ENCODE measurements at regions not wholly inside any gene's neighbourhood (a gene's known extent, or its start where the extent isn't known, plus 50 kb on each side); places are given as distances from the start of the nearest gene placed in this dataset.

DNA sequence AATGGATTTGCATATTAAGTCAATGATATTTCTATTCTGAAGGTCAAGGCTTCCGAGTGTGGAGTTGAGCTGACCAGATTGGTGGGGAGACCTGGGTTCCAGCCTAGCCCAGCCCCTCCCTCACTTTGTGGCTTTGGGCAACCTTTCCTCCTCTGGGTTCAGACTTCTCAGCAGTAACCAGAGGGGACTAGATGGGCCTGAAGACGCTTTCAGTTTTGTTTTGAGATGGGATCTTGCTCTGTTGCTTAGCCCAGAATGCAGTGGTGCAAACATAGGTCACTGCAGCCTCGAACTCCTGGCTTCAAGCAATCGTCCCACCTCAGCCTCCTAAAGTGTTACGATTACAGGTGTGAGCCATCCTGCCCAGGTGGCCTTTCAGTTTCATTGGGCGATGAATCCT lies 68.1 kb upstream of the LEP start:
- ATAC-seq: no peak
- WGBS (ENCODE audit: insufficient coverage): 75% methylated on average over 6 of the region's 6 CpGs
- peaks cover 43 to 63% of the 10 kb centered on the region in 2 donors for H3K27me3 Mint-ChIP-seq (ENCODE audit: low read depth in 2 of 2)

DNA sequence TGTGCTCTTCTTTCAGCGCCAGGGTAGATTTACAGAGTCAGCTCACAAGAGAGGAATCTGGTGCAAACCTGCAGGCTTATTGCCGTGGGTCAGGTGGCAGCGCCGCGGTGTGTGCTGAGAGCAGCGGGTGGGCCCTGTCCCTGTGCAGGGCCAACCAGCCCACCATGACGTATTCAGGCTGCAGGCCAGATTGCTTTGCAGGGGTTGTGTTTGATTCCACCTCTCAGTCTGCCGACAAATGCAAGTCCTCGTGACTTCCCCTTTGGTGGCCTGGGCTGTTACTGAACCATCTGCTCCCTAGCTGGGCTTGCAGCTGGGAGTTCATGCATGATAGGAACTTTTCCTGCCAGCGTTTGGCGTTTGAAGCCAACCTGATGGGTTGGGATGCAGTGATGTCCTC lies 66.7 kb upstream of the LEP start:
- H3K9me3 ChIP-seq (ENCODE audit: control insufficient read depth, insufficient read depth, low read length): no peaks in the 10 kb centered on the region
- Mint-ChIP-seq H3K27ac (no peak overlapping the region), H3K9me3 (no peaks in the 10 kb centered on the region), H3K36me3 (no peaks in the 10 kb centered on the region), H3K27me3 (ENCODE audit: low read depth in 2 of 2) (peaks cover 35 to 53% of the 10 kb centered on the region in 2 donors), H3K4me1 (no peaks in the 10 kb centered on the region), H3K4me3 (no peak overlapping the region)
- intact Hi-C loops (cut with micrococcal nuclease): no loop called here
- H3K27me3 ChIP-seq (ENCODE audit: control insufficient read depth, insufficient read depth, low read length): peaks cover 5% of the 10 kb centered on the region
- TF ChIP-seq, protein P1, sequence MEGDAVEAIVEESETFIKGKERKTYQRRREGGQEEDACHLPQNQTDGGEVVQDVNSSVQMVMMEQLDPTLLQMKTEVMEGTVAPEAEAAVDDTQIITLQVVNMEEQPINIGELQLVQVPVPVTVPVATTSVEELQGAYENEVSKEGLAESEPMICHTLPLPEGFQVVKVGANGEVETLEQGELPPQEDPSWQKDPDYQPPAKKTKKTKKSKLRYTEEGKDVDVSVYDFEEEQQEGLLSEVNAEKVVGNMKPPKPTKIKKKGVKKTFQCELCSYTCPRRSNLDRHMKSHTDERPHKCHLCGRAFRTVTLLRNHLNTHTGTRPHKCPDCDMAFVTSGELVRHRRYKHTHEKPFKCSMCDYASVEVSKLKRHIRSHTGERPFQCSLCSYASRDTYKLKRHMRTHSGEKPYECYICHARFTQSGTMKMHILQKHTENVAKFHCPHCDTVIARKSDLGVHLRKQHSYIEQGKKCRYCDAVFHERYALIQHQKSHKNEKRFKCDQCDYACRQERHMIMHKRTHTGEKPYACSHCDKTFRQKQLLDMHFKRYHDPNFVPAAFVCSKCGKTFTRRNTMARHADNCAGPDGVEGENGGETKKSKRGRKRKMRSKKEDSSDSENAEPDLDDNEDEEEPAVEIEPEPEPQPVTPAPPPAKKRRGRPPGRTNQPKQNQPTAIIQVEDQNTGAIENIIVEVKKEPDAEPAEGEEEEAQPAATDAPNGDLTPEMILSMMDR (IDR thresholded peaks at IDR 0.05): no peak
- WGBS (ENCODE audit: insufficient coverage): 67% methylated on average over 11 of the region's 11 CpGs
- ATAC-seq (no peak), DNase-seq (no peak)
- no peak overlapping the region for H3K4me3 ChIP-seq (ENCODE audit: low read length)
- no peaks in the 10 kb centered on the region for H3K36me3 ChIP-seq (ENCODE audit: control insufficient read depth, insufficient read depth, low read length)
- H3K27ac ChIP-seq (ENCODE audit: low read length): no peak overlapping the region
- H3K4me1 ChIP-seq (ENCODE audit: control insufficient read depth, insufficient read depth, low read length): no peaks in the 10 kb centered on the region

More for the DNA sequence above, 68.1 kb upstream of the LEP start:
- Mint-ChIP-seq H3K27ac (no peak overlapping the region), H3K4me3 (no peak overlapping the region), H3K36me3 (no peaks in the 10 kb centered on the region), H3K9me3 (no peaks in the 10 kb centered on the region), H3K4me1 (peaks cover 8 to 10% of the 10 kb centered on the region in 2 donors)
- DNase-seq: no peak
- Histone ChIP-seq H3K27me3 (ENCODE audit: control insufficient read depth, insufficient read depth, low read length) (peaks cover 18% of the 10 kb centered on the region), H3K4me1 (ENCODE audit: control insufficient read depth, insufficient read depth, low read length) (peaks cover 8% of the 10 kb centered on the region), H3K36me3 (ENCODE audit: control insufficient read depth, insufficient read depth, low read length) (no peaks in the 10 kb centered on the region), H3K9me3 (ENCODE audit: control insufficient read depth, insufficient read depth, low read length) (no peaks in the 10 kb centered on the region), H3K27ac (ENCODE audit: low read length) (no peak overlapping the region), H3K4me3 (ENCODE audit: low read length) (no peak overlapping the region)
- TF ChIP-seq, protein P1 (IDR thresholded peaks at IDR 0.05): no peak
- intact Hi-C loops (cut with micrococcal nuclease): no loop called here

DNA sequence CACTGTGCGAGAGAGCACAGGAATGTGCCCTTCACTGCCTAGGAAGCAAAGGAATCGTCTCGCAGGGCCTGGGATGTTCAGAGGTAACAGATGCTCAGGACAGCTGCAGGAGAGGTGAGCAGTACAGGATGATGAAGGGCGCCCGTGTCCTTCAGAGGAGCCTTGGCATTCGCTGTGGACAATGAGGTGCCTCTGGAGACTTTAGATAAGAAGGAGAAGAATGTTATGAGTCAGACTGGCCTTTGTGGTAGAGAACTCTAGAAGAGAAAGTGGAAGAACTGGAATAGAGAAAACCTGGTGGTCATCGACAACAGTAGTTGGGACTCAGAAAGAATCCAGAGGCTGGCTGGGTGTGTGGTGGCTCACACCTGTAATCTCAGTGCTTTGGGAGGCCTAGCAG lies 64.4 kb upstream of the LEP start:
- Mint-ChIP-seq H3K4me3 (no peak overlapping the region), H3K27me3 (ENCODE audit: low read depth in 2 of 2) (peaks cover 30 to 46% of the 10 kb centered on the region in 2 donors), H3K36me3 (no peaks in the 10 kb centered on the region), H3K9me3 (no peaks in the 10 kb centered on the region), H3K27ac (no peak overlapping the region), H3K4me1 (peaks cover 0 to 4% of the 10 kb centered on the region in 2 donors)
- Histone ChIP-seq H3K4me1 (ENCODE audit: control insufficient read depth, insufficient read depth, low read length) (no peaks in the 10 kb centered on the region), H3K36me3 (ENCODE audit: control insufficient read depth, insufficient read depth, low read length) (no peaks in the 10 kb centered on the region), H3K4me3 (ENCODE audit: low read length) (no peak overlapping the region), H3K9me3 (ENCODE audit: control insufficient read depth, insufficient read depth, low read length) (no peaks in the 10 kb centered on the region), H3K27me3 (ENCODE audit: control insufficient read depth, insufficient read depth, low read length) (peaks cover under 1% of the 10 kb centered on the region), H3K27ac (ENCODE audit: low read length) (no peak overlapping the region)
- DNase-seq: no peak
- 86% methylated on average over 7 of the region's 7 CpGs for WGBS (ENCODE audit: insufficient coverage)
- ATAC-seq: no peak
- intact Hi-C loops (cut with micrococcal nuclease): no loop called here
- TF ChIP-seq, protein P1 (IDR thresholded peaks at IDR 0.05): no peak

DNA sequence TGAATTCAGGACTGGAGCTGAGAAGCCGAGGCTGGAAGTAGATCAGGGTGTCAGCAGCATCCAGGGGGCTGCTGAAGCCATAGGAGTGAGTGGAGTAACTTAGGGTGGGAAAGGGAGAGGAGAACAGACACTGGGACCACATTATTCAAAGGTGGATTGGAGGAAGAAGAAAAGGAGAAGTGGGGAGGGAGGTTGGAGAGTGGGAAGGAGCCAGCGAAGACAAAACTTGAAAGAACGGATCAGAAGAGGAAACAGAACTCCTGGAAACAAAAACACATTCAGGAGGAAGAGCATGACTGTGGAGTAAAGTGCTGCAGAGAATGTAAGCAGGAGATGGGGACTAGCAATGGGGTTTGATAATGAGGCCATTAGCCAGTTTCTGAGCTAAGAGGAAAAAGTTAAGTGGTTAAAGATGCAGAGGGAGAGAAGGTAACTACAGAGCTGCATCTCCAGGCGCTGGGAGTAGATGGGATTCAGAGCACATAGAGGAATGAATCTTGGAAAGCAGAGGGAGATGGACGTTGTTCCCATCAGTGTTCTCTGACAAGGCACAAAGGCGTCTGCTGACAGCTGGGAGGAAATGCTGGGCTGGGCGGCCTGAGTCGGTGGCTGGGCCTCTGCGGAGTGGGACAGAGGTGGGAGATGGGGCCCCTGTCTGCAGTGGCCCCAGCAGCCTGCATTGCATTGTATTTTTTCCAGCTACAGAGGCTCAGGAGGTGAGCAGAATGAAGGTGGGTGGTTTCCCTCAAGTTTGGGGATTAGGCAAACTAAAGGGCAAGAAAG lies 63.1 kb upstream of the LEP start:
- no peaks in the 10 kb centered on the region for H3K4me1 ChIP-seq (ENCODE audit: control insufficient read depth, insufficient read depth, low read length)
- H3K36me3 ChIP-seq (ENCODE audit: control insufficient read depth, insufficient read depth, low read length): no peaks in the 10 kb centered on the region
- no peak for DNase-seq
- Mint-ChIP-seq H3K9me3 (no peaks in the 10 kb centered on the region), H3K27ac (no peak overlapping the region), H3K4me3 (no peak overlapping the region), H3K27me3 (ENCODE audit: low read depth in 2 of 2) (peaks cover 34 to 58% of the 10 kb centered on the region in 2 donors), H3K4me1 (peaks cover 0 to 4% of the 10 kb centered on the region in 2 donors), H3K36me3 (no peaks in the 10 kb centered on the region)
- intact Hi-C loops (cut with micrococcal nuclease): no loop called here
- peaks cover 2% of the 10 kb centered on the region for H3K27me3 ChIP-seq (ENCODE audit: control insufficient read depth, insufficient read depth, low read length)
- H3K9me3 ChIP-seq (ENCODE audit: control insufficient read depth, insufficient read depth, low read length): no peaks in the 10 kb centered on the region
- no peak overlapping the region for H3K27ac ChIP-seq (ENCODE audit: low read length)
- TF ChIP-seq, protein P1 (IDR thresholded peaks at IDR 0.05): no peak
- no peak for ATAC-seq
- 49% methylated on average over 9 of the region's 9 CpGs for WGBS (ENCODE audit: insufficient coverage)
- H3K4me3 ChIP-seq (ENCODE audit: low read length): no peak overlapping the region

All from natural killer cell (primary cell).